G401.6 (cell line): ENCODE measurements at regions not wholly inside any gene's neighbourhood (a gene's known extent, or its start where the extent isn't known, plus 50 kb on each side); places are given as distances from the start of the nearest gene placed in this dataset.

ENCODE experiments used
- FAIRE-seq: peaks from 2 replicates; lab custom pipeline; 2012; peaks lifted over from hg19 to GRCh38; lab: Jason Lieb, UNC

GRCh38 chr12:91347481-91348214, 165.0 kb upstream of the DCN start:
- no peak for FAIRE-seq

- FAIRE-seq: no peak
Measured at GRCh38 chr12:91346827-91347226, 164.2 kb upstream of the DCN start.

DNA sequence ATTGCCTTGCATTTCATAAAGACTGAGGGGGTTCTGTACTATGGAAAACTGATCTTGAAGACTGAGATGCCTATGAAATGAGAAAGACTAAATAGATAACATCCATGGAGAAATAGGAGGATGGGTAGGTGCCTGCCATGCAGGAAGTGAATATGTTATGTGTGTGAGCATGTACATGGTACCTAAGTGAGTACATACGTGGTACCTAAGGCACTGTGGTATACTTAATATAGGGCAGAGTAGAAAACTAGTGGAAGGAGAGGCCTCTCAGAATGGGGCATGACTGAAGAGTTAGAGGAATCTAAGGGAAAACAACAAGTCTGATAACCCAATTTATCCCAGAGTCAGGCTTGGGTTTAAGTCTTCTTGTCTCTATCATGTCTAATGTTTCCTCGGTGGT, 161.8 kb upstream of the DCN start:
- FAIRE-seq: no peak

DNA sequence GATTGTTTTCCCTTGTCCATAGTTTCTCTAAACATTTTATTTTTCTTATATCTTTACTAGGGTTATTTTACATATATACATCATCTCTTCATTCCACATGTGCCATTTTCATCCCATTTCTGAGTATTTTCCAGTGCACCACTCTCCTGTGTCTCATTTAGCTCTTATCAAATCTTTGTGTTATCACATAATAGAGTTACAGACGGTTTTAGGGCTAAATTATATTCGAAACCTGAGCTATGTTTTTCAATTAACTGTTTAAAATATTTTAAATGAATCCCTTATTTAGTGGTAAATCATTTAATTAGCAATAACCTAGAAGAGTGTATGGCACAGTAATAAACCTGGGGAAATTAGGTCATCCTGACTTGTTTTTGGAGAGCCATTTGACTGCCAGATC, 160.4 kb upstream of the DCN start:
- FAIRE-seq: no peak

DNA sequence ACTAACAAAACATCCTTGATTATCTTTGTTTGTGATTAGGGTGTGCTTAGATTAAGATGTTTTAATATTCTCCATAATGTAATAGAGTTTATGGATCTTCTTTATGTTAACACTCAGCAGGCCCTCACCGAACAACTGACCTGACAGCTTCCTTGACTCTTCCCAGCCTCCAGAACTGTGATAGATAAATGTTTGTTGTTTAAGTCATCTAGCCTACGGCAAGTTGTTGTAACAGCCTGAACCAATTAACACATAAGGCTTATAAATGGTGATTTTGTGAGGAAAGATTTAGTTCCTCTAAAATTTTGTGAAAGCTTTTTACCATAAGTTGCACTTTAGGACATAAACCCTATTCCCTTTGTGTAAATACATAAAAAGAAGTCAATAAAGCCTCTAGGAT, 156.5 kb upstream of the DCN start:
- no peak for FAIRE-seq

GRCh38 chr12:91335699-91336098, 153.1 kb upstream of the DCN start:
- FAIRE-seq: no peak

DNA sequence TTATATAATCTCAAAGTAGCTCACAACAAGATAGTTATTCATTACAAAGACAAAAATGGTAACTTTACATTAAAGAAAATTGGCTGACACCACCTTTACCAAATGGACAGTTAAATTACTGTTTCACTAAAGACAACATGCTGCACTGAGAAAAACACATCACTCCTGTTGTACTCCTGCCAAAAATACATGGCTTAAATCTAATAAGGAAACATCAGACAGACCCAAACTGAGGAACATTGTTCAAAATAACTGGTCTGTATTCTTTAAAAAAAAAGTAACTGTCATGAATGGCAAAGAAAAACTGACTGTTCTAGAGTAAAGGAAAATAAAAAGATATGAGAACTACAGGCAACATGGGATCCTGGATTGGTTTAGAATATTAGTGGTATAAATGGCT, 151.3 kb upstream of the DCN start:
- FAIRE-seq: no peak

- FAIRE-seq: no peak
Measured at GRCh38 chr12:91332302-91332701, 149.7 kb upstream of the DCN start.

GRCh38 chr12:91331371-91331770, 148.8 kb upstream of the DCN start:
- no peak for FAIRE-seq

- no peak for FAIRE-seq
Measured at GRCh38 chr12:91328451-91328850, 145.8 kb upstream of the DCN start.

DNA sequence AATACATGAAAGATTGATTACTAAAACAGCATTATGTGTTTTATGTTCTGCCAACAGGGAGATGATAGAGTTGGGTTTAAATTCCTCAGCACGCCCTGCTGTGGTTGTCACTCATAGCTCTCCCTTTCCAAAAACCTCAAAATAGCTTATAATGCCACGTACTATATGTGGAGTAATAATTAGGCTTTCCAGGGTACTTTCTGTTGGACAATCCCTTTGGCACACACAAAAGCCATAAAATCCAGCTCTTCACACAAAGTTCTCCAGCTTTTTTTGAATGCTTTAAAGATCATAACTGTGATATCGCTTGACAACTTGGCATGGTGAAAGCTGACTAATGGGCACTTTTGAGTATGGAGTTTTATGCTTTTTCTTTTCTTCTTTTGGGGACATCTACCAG, 145.3 kb upstream of the DCN start:
- FAIRE-seq: no peak

GRCh38 chr12:91327131-91327530, 144.5 kb upstream of the DCN start:
- no peak for FAIRE-seq

- peak; percentile 88 for FAIRE-seq
Measured at GRCh38 chr12:91326058-91327027, 143.7 kb upstream of the DCN start.

- FAIRE-seq: no peak
Measured at GRCh38 chr12:91320999-91321398, 138.4 kb upstream of the DCN start.

DNA sequence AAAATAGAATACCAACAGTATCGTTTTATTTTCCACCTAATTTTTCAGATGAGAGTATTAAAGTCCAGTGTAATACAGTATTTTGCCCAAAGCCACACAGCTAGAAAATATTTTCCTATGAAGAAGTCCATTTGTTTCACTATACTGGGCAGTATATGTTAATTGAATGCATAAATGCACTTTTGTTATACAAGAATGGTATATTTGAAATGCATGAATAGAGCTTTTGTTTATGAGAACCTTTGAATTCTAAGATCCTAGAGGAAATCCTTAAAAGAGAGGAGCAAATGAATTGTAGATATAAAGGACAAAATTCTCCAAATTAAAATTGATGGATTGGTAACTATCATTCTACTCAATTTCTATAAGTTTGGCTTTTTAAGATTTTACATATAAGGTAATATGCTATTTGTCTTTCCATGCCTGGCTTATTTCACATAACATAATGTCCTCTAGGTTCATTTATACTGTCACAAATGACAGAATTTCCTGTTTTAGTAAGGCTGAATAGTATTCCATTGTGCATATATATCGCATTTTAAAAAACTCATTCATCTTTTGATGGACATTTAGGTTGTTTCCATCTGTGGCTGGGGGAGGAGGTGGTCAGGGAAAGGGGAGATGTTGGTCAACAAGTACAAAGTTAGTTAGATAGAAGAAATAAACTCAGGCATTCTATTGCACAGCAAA, 136.6 kb upstream of the DCN start:
- FAIRE-seq: no peak

DNA sequence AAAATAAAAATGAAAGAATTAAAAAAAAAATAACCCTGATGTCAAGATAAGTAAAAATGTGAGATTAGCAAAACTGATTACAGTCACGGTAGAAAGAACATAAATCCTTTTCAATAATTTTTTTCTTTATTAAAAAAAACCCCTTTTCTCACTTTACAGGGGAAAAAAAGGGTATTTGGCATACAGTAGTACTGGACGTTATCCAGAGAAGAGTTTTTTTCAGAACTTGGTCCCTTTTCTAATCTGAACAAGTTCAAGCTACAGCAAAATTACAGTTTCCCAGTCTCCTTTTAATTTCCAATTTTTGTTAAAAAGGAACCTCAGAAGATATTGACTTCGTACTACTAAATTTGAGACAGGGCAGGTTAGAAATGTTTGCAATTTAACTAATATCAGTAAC, 134.7 kb upstream of the DCN start:
- no peak for FAIRE-seq

DNA sequence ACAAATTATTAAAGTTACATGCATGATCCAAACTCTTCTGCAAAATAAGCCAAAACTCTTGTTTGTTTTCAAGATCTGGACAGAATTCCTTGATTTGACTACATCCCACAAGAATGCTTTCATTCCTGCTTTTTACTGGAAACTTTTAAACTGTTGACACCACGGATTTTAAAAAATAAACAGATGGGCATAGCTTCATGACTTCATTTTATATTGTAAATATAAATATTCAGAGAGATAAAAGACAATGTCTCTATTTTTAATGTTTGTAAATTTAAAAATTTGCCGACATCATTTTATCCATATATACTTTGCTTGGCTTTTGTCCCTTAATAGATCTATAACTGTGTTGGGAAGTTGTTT, 134.3 kb upstream of the DCN start:
- no peak for FAIRE-seq

GRCh38 chr12:91316161-91316906, 133.7 kb upstream of the DCN start:
- FAIRE-seq: no peak

GRCh38 chr12:91311081-91311480, 128.5 kb upstream of the DCN start:
- FAIRE-seq: no peak

- FAIRE-seq: no peak
Measured at GRCh38 chr12:91309450-91309849, 126.8 kb upstream of the DCN start.

GRCh38 chr12:91307957-91308670, 125.5 kb upstream of the DCN start:
- FAIRE-seq: no peak

DNA sequence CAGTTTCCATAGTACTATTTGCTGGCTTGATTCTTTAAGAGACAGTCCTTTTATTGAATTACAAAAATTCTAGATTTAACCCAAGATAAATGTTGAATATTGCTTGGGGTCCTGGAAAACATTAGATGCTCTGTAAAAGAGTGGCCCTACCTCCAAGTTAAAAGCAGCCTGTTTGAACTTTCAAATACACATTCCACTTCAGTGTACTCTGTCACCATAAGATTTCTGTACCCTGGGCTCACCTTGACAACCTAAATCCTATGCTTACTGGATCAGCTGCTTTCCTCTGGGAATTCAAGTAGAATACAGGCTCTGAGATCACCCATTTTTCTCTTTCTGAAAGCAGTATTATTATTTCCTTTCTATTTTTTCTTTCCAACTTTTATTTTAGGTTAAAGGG, 107.7 kb upstream of the DCN start:
- FAIRE-seq: no peak
